ENCODE measurements at regions not wholly inside any gene's neighbourhood (a gene's known extent, or its start where the extent isn't known, plus 50 kb on each side); places are given as distances from the start of the nearest gene placed in this dataset.

DNA sequence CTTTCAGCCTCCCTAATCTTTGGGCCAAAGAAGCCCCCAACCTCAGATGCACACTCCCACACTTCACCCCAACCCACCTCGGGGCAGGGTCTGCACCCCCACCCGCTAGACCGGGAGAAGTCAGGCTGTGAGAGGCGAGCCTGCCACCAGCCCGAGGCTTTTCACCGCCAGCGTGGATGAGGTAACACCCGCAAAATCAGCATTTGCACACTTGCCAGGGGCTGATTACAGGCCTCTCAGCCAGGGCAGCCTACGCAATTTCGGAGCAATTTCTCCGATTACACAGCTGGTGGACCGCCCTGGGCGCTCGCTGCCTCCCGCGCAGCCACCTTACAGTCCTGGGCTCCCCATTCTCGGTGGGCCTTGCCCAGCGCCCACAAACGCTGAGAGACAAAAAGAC is 68.5 kb downstream of the FOXD1 start:
- TF ChIP-seq, protein P1, sequence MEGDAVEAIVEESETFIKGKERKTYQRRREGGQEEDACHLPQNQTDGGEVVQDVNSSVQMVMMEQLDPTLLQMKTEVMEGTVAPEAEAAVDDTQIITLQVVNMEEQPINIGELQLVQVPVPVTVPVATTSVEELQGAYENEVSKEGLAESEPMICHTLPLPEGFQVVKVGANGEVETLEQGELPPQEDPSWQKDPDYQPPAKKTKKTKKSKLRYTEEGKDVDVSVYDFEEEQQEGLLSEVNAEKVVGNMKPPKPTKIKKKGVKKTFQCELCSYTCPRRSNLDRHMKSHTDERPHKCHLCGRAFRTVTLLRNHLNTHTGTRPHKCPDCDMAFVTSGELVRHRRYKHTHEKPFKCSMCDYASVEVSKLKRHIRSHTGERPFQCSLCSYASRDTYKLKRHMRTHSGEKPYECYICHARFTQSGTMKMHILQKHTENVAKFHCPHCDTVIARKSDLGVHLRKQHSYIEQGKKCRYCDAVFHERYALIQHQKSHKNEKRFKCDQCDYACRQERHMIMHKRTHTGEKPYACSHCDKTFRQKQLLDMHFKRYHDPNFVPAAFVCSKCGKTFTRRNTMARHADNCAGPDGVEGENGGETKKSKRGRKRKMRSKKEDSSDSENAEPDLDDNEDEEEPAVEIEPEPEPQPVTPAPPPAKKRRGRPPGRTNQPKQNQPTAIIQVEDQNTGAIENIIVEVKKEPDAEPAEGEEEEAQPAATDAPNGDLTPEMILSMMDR (IDR thresholded peaks at IDR 0.05), result no peak
- TF ChIP-seq POLR2A (IDR thresholded peaks at IDR 0.05), result no peak

Data from Peyer's patch (tissue), 4 donors.